ENCODE measurements at regions not wholly inside any gene's neighbourhood (a gene's known extent, or its start where the extent isn't known, plus 50 kb on each side); places are given as distances from the start of the nearest gene placed in this dataset.

GRCh38 chr6:33950891-33951889, 147.4 kb upstream of the MLN start:
- DNase-seq, result no peak

DNA sequence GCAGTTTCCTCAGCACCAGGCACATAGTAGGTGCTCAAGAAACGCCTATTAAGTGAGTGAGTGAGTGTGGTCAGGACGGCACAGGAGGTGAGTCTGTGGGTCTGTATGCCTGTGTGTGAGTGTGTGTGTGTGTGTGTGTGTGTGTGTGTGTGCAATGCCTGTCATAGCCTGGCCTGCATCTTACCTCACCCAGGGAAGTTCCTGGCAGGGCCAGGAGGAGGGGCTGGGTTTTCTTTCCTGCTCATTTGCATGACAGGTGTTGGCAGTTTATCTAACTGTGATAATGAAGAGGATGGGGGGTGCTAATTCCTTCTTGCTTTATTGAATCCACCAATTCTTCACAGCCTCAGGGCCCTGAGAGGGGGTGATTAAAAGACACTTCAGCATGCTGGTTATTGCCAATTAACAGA, 146.7 kb upstream of the MLN start:
- DNase-seq, result no peak

GRCh38 chr6:33949877-33950435, 146.2 kb upstream of the MLN start:
- no peak for DNase-seq

DNA sequence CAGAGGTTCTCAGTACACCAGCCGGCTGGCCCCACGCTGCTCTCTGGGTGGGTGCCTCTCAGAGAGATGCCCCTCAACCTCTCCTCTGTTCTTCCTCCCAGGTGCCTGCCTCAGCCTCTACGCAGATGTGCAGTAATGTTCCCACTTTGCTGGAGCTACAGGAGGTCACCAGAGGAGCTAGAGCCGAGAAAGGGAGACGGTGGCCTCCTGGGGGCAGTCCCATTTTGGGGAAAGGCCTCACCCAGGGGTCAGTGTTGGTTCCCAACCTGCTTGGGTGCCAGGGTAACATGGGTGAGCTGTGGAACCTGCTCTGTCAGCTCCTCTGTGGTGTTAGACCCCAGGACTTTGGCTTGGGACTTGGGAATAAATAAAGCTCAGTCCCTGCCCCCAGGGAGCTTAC, 145.3 kb upstream of the MLN start:
- no peak for DNase-seq

GRCh38 chr6:33947916-33948594, 144.3 kb upstream of the MLN start:
- no peak for DNase-seq

DNA sequence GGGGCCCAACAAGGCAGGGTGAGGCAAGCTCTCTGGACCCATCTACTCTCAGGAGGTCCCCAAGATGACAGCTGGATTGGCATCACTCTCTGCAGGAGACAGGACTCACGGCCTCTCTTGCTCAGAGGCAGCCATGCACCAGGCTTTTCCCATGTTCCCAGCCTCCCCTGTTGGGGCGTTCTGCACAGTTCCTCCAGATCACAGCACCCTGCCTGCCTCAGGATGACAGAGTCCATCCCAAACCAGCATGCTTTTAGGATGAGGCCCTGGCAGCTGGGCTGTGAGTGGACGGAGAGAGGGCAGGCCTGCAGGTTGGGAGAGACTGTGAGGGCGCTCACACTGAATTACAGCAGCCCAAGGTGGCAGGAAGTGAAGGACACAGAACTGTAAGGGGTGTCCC, 143.2 kb upstream of the MLN start:
- DNase-seq, result no peak

DNA sequence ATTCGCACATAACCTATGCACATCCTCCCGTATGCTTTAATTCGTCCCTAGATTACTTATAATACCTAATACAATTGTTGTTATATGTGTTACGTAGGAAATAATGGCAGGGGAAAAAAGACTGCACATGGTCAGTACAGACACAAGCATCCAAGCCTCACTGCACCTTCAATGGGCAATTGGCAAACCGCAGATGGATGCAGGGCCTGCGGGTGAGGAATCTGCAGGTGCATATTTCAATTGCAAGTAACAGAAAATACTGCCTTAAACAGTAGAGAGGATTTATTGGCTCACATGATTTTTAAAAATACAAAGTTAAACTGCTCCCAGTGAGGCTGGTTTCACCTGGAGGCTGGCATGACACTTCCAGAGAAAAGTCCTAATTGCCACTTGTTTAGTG, 142.1 kb upstream of the MLN start:
- DNase-seq, result no peak

- no peak for DNase-seq
Measured at GRCh38 chr6:33944686-33945411, 141.0 kb upstream of the MLN start.

GRCh38 chr6:33936886-33937285, 133.1 kb upstream of the MLN start:
- no peak for DNase-seq

- no peak for DNase-seq
Measured at GRCh38 chr6:33935439-33936080, 131.8 kb upstream of the MLN start.

DNA sequence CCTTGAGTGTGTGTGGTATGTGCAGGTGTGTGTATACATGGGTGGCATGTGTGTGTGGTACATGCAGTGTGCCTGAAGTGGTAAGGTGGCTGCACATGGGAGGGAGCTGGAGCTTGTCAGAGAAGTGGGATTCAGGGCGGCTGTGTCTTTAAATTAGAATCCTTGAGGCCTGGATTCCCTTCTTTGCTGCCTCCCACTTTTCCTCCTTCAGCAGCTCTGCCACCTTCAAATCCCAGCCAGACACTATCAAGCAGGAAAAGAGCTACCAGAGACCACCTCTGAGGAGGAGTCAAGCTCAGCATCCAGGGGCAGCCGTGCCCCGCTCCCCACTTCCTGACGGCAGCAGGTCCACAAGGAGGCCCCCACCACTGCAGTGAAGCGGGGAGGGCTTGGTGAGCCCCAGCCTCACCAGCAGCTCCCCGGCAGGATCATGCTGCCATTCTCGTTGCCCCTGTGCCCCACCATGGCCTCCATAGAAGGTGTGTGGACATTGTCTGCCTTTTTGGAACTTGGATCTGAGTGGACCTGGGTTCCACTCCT, 131.0 kb upstream of the MLN start:
- no peak for DNase-seq

DNA sequence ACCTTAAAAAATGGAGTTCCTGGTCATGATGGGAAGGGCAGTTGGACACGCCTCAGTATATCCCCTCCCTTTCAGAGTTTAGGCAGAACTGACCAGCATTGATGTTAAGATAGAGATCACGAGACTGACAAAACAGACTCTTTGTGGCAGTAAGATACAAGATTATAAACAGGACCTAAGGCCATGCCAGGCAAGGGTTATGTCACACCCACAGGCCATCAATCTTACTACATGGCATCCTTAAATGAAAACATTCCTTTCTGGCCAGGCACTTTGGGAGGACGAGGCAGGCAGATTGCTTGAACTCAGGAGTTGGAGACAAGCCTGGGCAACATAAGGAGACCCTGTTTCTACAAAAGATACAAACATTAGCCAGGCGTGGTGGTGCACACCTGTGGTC, 129.3 kb upstream of the MLN start:
- no peak for DNase-seq

DNA sequence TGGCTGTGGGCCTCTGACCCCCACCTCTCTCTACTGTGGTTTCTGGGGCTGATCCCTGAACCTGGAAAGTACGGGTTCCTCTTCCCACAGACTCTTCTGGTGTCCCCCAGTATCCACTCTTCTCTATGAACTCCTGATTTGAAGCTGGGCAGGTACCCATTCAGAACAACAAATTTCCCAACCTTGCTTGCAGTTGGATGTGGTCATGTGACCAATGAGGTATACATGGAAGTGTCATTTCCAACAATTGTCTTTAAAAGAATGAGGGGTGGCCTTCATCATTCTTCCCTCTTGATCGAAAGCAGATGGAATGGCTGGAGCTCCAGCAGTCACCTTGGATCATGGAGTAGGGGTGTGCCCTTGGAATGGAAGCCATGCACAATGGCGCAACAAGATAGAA, 128.0 kb upstream of the MLN start:
- DNase-seq, result no peak

- DNase-seq, result no peak
Measured at GRCh38 chr6:33929575-33930288, 125.9 kb upstream of the MLN start.

DNA sequence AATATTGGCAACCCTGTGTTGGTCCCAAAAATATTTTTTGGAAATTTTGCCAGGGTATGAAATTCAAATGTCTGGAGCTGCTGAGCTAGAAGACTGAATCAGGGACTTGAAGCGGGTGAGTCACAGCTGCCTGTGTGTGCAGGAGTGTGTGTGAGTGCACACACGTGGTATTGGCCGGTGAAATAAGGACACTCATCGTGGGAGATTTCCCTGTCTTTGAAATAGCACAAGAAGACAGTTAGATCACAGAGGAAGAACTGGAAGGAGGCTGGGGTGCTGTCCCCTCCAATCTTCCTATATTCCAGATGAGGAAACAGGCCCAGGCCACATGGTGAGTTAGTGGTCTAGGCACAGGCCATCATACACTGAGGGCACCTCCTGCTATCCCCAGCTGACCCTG, 123.8 kb upstream of the MLN start:
- DNase-seq, result no peak

DNA sequence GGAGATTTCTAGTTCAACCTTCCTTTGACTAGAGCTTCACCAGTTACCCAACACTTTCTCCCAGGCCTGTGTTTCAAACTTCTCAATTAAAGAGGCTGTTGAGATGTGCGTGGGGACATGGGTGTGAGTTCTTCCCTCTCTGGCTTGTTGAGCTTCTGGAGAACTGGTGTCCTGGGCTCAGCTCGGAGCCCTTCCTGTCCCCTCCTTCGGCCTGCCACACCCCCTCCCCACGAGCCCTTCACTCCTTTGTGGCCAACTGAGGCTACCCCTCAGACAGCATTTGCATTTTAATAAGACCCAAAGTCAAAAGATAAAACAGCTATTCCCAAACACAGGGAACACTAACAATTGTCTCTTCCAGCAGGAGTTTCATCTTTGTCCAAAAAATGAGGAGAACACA, 123.3 kb upstream of the MLN start:
- no peak for DNase-seq

- no peak for DNase-seq
Measured at GRCh38 chr6:33926451-33926850, 122.6 kb upstream of the MLN start.

GRCh38 chr6:33925936-33926335, 122.1 kb upstream of the MLN start:
- DNase-seq, result no peak

DNA sequence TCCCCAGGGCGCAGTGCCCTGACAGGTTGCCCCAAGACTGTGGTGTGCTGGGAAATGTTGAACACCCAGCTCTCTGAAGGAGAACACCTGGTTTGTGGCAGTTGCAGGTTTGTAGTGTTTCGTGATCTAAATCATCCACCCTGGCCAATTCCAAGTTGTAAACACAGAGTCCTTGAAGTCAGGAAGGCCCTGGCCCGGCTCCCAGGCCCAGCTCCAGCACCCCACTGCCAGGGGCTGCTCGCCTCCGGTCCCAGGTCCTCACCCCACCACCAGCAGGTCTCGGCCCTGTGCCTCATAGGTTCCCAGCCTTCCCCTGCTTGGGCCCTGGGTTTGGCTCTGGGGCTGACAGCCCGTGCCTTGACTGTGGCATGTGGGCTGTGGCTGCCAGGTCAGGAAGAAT, 121.4 kb upstream of the MLN start:
- no peak for DNase-seq

DNA sequence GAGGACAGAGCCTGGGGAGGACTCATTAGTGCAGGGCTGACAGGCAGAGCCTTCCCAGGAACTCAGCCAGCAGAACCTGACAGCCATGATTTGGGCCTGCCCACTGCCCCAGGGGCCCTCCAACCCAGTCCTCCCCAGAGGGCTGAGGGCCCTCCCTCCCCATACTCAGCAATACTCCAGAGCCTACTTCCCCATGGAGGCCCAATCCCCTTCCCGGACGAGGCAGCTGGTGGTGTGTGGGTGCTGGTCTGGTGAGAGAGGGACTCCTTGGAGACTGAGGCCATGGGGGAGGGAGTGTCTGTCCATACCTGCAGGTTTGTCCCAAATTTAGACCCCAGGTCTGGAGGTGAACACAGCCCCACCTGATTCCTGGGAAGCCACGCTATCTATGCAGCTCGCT, 120.9 kb upstream of the MLN start:
- DNase-seq, result no peak

GRCh38 chr6:33923857-33924514, 120.2 kb upstream of the MLN start:
- no peak for DNase-seq
